Astrocyte of the hippocampus (primary cell): ENCODE measurements at regions not wholly inside any gene's neighbourhood (a gene's known extent, or its start where the extent isn't known, plus 50 kb on each side); places are given as distances from the start of the nearest gene placed in this dataset.

Experiments used
- DNase-seq: peaks from one replicate; pipeline ENCODE4 v3.0.0; 2011; ENCODE audit warnings: low read depth, low spot score

GRCh38 chr20:55783381-55783780 is 221.9 kb downstream of the CBLN4 start:
- DNase-seq: no peak

- peak; percentile 2 for DNase-seq
These were observed 222.4 kb downstream of the CBLN4 start for GRCh38 chr20:55782912-55783253.

- no peak for DNase-seq
These were observed 223.0 kb downstream of the CBLN4 start for GRCh38 chr20:55782224-55782911.

GRCh38 chr20:55778796-55779195 is 226.5 kb downstream of the CBLN4 start:
- DNase-seq: no peak

- DNase-seq: no peak
These were observed 227.7 kb downstream of the CBLN4 start for GRCh38 chr20:55777641-55778040.

- DNase-seq: no peak
These were observed 229.1 kb downstream of the CBLN4 start for GRCh38 chr20:55776176-55776575.

GRCh38 chr20:55774628-55775027 is 230.7 kb downstream of the CBLN4 start:
- no peak for DNase-seq

- DNase-seq: no peak
These were observed 243.5 kb downstream of the CBLN4 start for GRCh38 chr20:55761797-55762196.

GRCh38 chr20:55761100-55761499 is 244.2 kb downstream of the CBLN4 start:
- DNase-seq: no peak

- no peak for DNase-seq
These were observed 244.7 kb downstream of the CBLN4 start for GRCh38 chr20:55760586-55760985.

GRCh38 chr20:55755861-55756260 is 249.5 kb downstream of the CBLN4 start:
- no peak for DNase-seq

- no peak for DNase-seq
These were observed 249.9 kb downstream of the CBLN4 start for GRCh38 chr20:55755411-55755810.

GRCh38 chr20:55746723-55747122 is 258.6 kb downstream of the CBLN4 start:
- DNase-seq: no peak

- DNase-seq: no peak
These were observed 259.5 kb downstream of the CBLN4 start for GRCh38 chr20:55745840-55746239.

GRCh38 chr20:55744896-55745295 is 260.4 kb downstream of the CBLN4 start:
- no peak for DNase-seq

GRCh38 chr20:55741801-55742200 is 263.5 kb downstream of the CBLN4 start:
- DNase-seq: no peak

- no peak for DNase-seq
These were observed 265.2 kb downstream of the CBLN4 start for GRCh38 chr20:55740076-55740475.

GRCh38 chr20:55730321-55730720 is 275.0 kb downstream of the CBLN4 start:
- DNase-seq: no peak

GRCh38 chr20:55714736-55715135 is 290.6 kb downstream of the CBLN4 start:
- no peak for DNase-seq

GRCh38 chr20:55714082-55714481 is 291.2 kb downstream of the CBLN4 start:
- DNase-seq: no peak

- DNase-seq: no peak
These were observed 300.9 kb downstream of the CBLN4 start for GRCh38 chr20:55704458-55704857.

GRCh38 chr20:55701467-55701866 is 303.9 kb downstream of the CBLN4 start:
- no peak for DNase-seq

- no peak for DNase-seq
These were observed 308.8 kb downstream of the CBLN4 start for GRCh38 chr20:55696520-55696919.

GRCh38 chr20:55693641-55694040 is 311.7 kb downstream of the CBLN4 start:
- DNase-seq: no peak
